GM12875 (cell line): ENCODE measurements at regions not wholly inside any gene's neighbourhood (a gene's known extent, or its start where the extent isn't known, plus 50 kb on each side); places are given as distances from the start of the nearest gene placed in this dataset.

Experiments
- H3K4me3 ChIP-seq: one replicate; pipeline ENCODE4 v1.5.1; 2011; ENCODE audit warnings: low read depth, low read length, control low read depth
- TF ChIP-seq, protein P1 (sequence below): IDR thresholded peaks from 2 replicates; pipeline ENCODE4 v1.5.1; 2011; ENCODE audit warnings: low read depth, mild to moderate bottlenecking, control low read depth, inconsistent platforms, low read length, moderate library complexity, borderline replicate concordance; ENCODE audit not compliant: insufficient read depth

DNA sequence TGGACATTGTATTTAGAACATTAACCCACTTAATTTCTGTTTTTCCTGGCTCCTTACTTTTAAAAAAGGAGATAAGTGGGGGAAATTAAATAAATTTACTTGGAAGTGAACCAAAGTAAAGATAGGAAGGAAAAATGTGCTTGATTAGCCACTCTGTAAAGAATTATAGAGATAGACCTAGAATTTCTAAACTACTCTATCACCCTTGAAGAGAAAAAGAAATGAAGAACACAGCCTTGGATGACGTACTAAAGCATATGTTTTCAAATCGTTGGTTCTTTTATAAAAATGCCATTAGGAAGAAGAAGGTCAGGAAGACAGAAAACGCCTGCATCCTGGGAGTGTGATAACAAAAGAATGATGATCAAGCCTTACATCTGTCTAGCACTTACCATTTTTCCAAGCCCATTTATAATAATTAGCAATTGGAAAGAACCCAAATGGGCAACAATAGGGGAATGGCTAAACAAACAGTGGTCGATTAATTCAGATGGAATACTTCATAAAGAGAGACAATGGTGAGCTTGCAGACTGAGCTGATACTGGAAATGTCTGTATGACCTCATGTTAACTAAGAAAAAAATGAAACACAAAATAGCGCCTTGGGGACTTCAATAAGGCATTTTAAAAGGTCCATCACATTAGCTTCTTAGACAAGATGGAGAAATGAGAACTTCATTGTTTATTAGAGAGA is 81.0 kb upstream of the LRRC55 start:
- no peak overlapping the region for H3K4me3 ChIP-seq

DNA sequence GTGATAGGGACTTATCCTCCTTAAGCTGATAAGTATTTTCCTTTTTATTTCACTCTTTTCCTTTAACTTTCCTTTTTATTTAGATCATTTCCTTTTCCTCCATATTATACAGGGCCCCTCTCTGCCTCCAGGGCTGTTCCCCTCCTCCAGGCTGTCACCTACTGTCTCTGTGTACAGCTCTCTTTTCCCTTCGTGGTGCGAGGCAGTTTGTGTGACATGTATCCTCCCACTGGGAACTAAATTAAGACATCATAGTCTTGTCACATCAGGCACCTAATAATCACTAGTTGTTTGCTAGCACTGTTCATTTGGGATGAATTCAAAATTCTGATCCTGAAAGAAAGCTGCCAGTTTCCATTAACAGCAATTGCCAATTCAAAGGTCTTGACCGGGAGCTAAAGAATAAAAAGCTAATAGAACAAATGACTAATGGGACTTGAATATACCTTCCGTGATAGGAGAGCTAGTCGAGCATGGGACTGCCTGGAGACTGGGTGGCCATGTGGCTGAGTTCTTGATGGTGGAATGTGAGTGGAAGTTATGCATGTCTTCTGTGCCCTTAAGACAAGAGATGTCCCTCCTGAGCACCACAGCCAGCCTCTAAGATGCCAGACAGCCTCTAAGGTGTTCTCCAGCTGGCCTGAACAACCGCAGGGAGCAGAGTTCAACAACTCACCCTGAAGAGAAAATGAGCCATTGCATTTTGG is 77.7 kb upstream of the LRRC55 start:
- TF ChIP-seq, protein P1, sequence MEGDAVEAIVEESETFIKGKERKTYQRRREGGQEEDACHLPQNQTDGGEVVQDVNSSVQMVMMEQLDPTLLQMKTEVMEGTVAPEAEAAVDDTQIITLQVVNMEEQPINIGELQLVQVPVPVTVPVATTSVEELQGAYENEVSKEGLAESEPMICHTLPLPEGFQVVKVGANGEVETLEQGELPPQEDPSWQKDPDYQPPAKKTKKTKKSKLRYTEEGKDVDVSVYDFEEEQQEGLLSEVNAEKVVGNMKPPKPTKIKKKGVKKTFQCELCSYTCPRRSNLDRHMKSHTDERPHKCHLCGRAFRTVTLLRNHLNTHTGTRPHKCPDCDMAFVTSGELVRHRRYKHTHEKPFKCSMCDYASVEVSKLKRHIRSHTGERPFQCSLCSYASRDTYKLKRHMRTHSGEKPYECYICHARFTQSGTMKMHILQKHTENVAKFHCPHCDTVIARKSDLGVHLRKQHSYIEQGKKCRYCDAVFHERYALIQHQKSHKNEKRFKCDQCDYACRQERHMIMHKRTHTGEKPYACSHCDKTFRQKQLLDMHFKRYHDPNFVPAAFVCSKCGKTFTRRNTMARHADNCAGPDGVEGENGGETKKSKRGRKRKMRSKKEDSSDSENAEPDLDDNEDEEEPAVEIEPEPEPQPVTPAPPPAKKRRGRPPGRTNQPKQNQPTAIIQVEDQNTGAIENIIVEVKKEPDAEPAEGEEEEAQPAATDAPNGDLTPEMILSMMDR: no peak
- no peak overlapping the region for H3K4me3 ChIP-seq

More for the DNA sequence above, 81.0 kb upstream of the LRRC55 start:
- TF ChIP-seq, protein P1: no peak

GRCh38 chr11:57109331-57109730 is 72.4 kb upstream of the LRRC55 start:
- TF ChIP-seq, protein P1: no peak
- no peak overlapping the region for H3K4me3 ChIP-seq

- TF ChIP-seq, protein P1: no peak
- H3K4me3 ChIP-seq: no peak overlapping the region
These were observed 70.1 kb upstream of the LRRC55 start for GRCh38 chr11:57111619-57112018.

GRCh38 chr11:57116654-57117053 is 65.1 kb upstream of the LRRC55 start:
- H3K4me3 ChIP-seq: no peak overlapping the region
- TF ChIP-seq, protein P1: peak; percentile 47; the same call in 1 of the 2 replicates

- no peak overlapping the region for H3K4me3 ChIP-seq
- TF ChIP-seq, protein P1: no peak
These were observed 61.4 kb upstream of the LRRC55 start for GRCh38 chr11:57120192-57120965.
